Hepatocyte (in vitro differentiated cells): ENCODE measurements at regions not wholly inside any gene's neighbourhood (a gene's known extent, or its start where the extent isn't known, plus 50 kb on each side); places are given as distances from the start of the nearest gene placed in this dataset.

ENCODE experiments used
- DNase-seq: peaks from one replicate; pipeline ENCODE4 v3.0.0-alpha.2; 2016; ENCODE audit warnings: low spot score
- H2AFZ ChIP-seq: fragments of 200-600 bp; sonication (generic); 2 replicates; pipeline ENCODE4 v1.6.0; 2016; ENCODE audit warnings: antibody characterized with exemption, mild to moderate bottlenecking
- H3K27ac ChIP-seq: fragments of 200-600 bp; sonication (generic); 2 replicates; pipeline ENCODE4 v1.5.1; 2016; ENCODE audit warnings: mild to moderate bottlenecking
- H3K27me3 ChIP-seq: fragments of 200-600 bp; sonication (generic); 2 replicates; pipeline ENCODE4 v1.6.1; 2016
- H3K36me3 ChIP-seq: fragments of 200-600 bp; sonication (generic); replicated peaks from 2 replicates; pipeline ENCODE4 v1.5.1; 2016; ENCODE audit warnings: low read depth; ENCODE audit not compliant: insufficient read depth
- H3K4me1 ChIP-seq: fragments of 200-600 bp; sonication (generic); 2 replicates; pipeline ENCODE4 v1.5.1; 2016; ENCODE audit warnings: mild to moderate bottlenecking, moderate library complexity; ENCODE audit not compliant: insufficient read depth
- H3K4me2 ChIP-seq: fragments of 200-600 bp; sonication (generic); 2 replicates; pipeline ENCODE4 v1.6.0; 2016
- H3K4me3 ChIP-seq: fragments of 200-600 bp; sonication (generic); 2 replicates; pipeline ENCODE4 v1.5.1; 2016; ENCODE audit warnings: mild to moderate bottlenecking
- H3K79me2 ChIP-seq: fragments of 200-600 bp; sonication (generic); 2 replicates; pipeline ENCODE4 v1.6.0; 2017; ENCODE audit warnings: mild to moderate bottlenecking
- H3K9me2 ChIP-seq: fragments of 200-600 bp; sonication (generic); replicated peaks from 2 replicates; pipeline ENCODE4 v1.6.0; 2017; ENCODE audit warnings: mild to moderate bottlenecking; ENCODE audit not compliant: insufficient read depth
- H3K9me3 ChIP-seq: fragments of 200-600 bp; sonication (generic); 2 replicates; pipeline ENCODE4 v1.5.1; 2016; ENCODE audit warnings: low read depth, mild to moderate bottlenecking
- H4K20me1 ChIP-seq: fragments of 200-600 bp; sonication (generic); 2 replicates; pipeline ENCODE4 v1.6.0; 2016; ENCODE audit warnings: mild to moderate bottlenecking; ENCODE audit not compliant: insufficient read depth, poor library complexity, severe bottlenecking
- EZH2 ChIP-seq: fragments of 200-600 bp; sonication (generic); IDR thresholded peaks from 2 replicates; pipeline ENCODE4 v1.6.1; 2016; ENCODE audit warnings: antibody characterized with exemption, mild to moderate bottlenecking, borderline replicate concordance
- EZH2phosphoT487 ChIP-seq: fragments of 200-600 bp; sonication (generic); IDR thresholded peaks from one replicate; pipeline ENCODE4 v1.6.1; 2018; ENCODE audit warnings: antibody characterized with exemption, mild to moderate bottlenecking, low read depth, moderate library complexity; ENCODE audit not compliant: unreplicated experiment, severe bottlenecking
- WGBS: methylation state at CpG from one replicate; pipeline ENCODE4 v1.1.6; 2016; ENCODE audit warnings: low lambda C conversion rate; ENCODE audit errors: missing lambda C conversion rate; 5-methylcytosine and 5-hydroxymethylcytosine counted together
- TF ChIP-seq, protein P1 (sequence below): fragments of 200-600 bp; sonication (generic); IDR thresholded peaks from 2 replicates; pipeline ENCODE4 v1.5.1; 2016; ENCODE audit warnings: antibody characterized with exemption, mild to moderate bottlenecking; ENCODE audit not compliant: poor library complexity

GRCh38 chr21:38679534-38679933 lies 126.2 kb upstream of the ETS2 start:
- no peak overlapping the region for H3K4me3 ChIP-seq
- H3K27ac ChIP-seq, result no peak overlapping the region
- no peaks in the 10 kb centered on the region for H3K79me2 ChIP-seq
- H4K20me1 ChIP-seq, result no peaks in the 10 kb centered on the region
- DNase-seq, result no peak
- no peaks in the 10 kb centered on the region for H3K9me3 ChIP-seq
- no peaks in the 10 kb centered on the region for H3K27me3 ChIP-seq
- no peak overlapping the region for H2AFZ ChIP-seq
- TF ChIP-seq EZH2 (no peak), EZH2phosphoT487 (no peak)
- 81% methylated on average over 4 of the region's 4 CpGs for WGBS
- peaks cover 6% of the 10 kb centered on the region for H3K4me1 ChIP-seq
- no peak overlapping the region for H3K4me2 ChIP-seq
- no peaks in the 10 kb centered on the region for H3K9me2 ChIP-seq
- no peaks in the 10 kb centered on the region for H3K36me3 ChIP-seq

DNA sequence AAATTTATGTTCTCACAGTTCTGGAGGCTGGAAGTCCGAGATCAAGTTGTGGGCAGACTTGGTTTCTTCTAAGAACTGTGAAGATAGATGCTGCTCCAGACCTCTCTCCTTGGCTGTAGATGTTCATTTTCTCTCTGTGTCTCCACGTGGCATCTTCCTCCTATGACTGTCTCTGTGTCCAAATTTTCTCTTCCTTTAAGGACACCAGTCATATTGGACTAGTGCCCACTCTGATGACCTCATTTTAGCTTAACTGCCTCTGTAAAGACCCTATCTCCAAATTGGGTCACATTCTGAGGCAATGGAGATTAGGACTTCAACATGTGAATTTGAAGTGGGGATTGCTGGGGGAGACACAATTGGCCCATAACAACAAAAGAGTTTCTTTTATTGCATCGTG lies 125.3 kb upstream of the ETS2 start:
- no peaks in the 10 kb centered on the region for H3K27me3 ChIP-seq
- TF ChIP-seq EZH2 (no peak), EZH2phosphoT487 (no peak)
- TF ChIP-seq, protein P1, sequence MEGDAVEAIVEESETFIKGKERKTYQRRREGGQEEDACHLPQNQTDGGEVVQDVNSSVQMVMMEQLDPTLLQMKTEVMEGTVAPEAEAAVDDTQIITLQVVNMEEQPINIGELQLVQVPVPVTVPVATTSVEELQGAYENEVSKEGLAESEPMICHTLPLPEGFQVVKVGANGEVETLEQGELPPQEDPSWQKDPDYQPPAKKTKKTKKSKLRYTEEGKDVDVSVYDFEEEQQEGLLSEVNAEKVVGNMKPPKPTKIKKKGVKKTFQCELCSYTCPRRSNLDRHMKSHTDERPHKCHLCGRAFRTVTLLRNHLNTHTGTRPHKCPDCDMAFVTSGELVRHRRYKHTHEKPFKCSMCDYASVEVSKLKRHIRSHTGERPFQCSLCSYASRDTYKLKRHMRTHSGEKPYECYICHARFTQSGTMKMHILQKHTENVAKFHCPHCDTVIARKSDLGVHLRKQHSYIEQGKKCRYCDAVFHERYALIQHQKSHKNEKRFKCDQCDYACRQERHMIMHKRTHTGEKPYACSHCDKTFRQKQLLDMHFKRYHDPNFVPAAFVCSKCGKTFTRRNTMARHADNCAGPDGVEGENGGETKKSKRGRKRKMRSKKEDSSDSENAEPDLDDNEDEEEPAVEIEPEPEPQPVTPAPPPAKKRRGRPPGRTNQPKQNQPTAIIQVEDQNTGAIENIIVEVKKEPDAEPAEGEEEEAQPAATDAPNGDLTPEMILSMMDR, result no peak
- no peaks in the 10 kb centered on the region for H3K36me3 ChIP-seq
- no peak for DNase-seq
- no peak overlapping the region for H2AFZ ChIP-seq
- no peak overlapping the region for H3K4me3 ChIP-seq
- no peaks in the 10 kb centered on the region for H4K20me1 ChIP-seq
- H3K4me2 ChIP-seq, result no peak overlapping the region
- H3K27ac ChIP-seq, result no peak overlapping the region
- 76% methylated on average over 3 of the region's 3 CpGs for WGBS
- no peaks in the 10 kb centered on the region for H3K9me3 ChIP-seq
- H3K79me2 ChIP-seq, result no peaks in the 10 kb centered on the region
- H3K9me2 ChIP-seq, result no peaks in the 10 kb centered on the region
- H3K4me1 ChIP-seq, result no peaks in the 10 kb centered on the region

DNA sequence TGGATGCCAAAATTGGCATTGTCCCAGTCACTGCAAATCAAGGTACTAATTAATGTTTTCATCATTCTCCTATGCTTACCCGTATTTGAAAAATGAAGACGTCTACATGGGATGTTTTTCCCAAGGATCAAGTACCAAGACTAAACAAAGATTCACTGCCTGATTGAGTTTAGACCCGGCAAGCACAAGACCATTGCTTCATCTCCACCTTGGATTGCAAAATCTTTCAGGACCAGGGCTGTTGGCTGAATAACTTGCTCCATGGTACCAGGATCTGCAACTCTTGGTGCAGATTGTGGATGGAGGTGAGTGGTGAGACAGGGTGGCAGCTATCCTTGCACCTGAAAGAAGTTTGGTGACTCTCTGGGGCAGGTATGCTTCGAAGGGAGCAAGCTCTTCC lies 122.5 kb upstream of the ETS2 start:
- no peak overlapping the region for H3K4me2 ChIP-seq
- no peak overlapping the region for H2AFZ ChIP-seq
- no peaks in the 10 kb centered on the region for H3K9me2 ChIP-seq

DNA sequence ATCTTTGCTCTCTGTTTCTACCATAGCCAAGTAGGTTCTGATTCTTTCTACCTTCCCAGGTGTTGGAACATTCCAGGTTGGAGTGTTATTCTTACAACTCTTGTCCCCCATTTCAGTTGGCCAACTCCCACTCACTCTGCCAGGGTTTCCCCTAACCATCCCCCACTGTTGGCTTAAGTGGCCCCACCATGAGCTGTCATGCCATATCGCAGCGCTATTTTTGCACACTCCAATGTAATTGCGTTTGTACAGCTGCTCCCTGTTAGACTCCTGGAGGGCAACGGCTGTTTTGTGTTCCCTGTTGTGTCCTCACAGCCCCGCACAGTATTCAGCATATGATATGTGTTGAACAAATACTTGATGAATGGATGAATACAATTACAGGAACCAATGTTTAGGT lies 117.7 kb upstream of the ETS2 start:
- H3K36me3 ChIP-seq, result no peaks in the 10 kb centered on the region
- no peak overlapping the region for H3K4me2 ChIP-seq
- H2AFZ ChIP-seq, result no peak overlapping the region
- H3K9me3 ChIP-seq, result no peaks in the 10 kb centered on the region
- H3K4me3 ChIP-seq, result no peak overlapping the region
- H3K79me2 ChIP-seq, result no peaks in the 10 kb centered on the region
- no peak overlapping the region for H3K27ac ChIP-seq
- no peaks in the 10 kb centered on the region for H4K20me1 ChIP-seq
- H3K27me3 ChIP-seq, result peaks cover 3% of the 10 kb centered on the region
- no peak for DNase-seq
- TF ChIP-seq EZH2 (no peak), EZH2phosphoT487 (no peak)
- TF ChIP-seq, protein P1, result no peak
- 89% methylated on average over 5 of the region's 5 CpGs for WGBS
- no peaks in the 10 kb centered on the region for H3K9me2 ChIP-seq
- no peaks in the 10 kb centered on the region for H3K4me1 ChIP-seq

More for the DNA sequence above, 122.5 kb upstream of the ETS2 start:
- Histone ChIP-seq H3K4me1 (no peaks in the 10 kb centered on the region), H4K20me1 (no peaks in the 10 kb centered on the region), H3K27me3 (no peaks in the 10 kb centered on the region), H3K9me3 (no peaks in the 10 kb centered on the region), H3K36me3 (no peaks in the 10 kb centered on the region), H3K4me3 (no peak overlapping the region), H3K79me2 (no peaks in the 10 kb centered on the region), H3K27ac (no peak overlapping the region)
- WGBS, result 73% methylated on average over 4 of the region's 4 CpGs
- DNase-seq, result no peak
- TF ChIP-seq, protein P1, result no peak
- TF ChIP-seq EZH2phosphoT487, result no peak
- TF ChIP-seq EZH2, result no peak
